Astrocyte (in vitro differentiated cells and primary cell): ENCODE measurements at regions not wholly inside any gene's neighbourhood (a gene's known extent, or its start where the extent isn't known, plus 50 kb on each side); places are given as distances from the start of the nearest gene placed in this dataset.

Experiments
- DNase-seq: peaks from one replicate; pipeline ENCODE4 v3.0.0-alpha.2; 2010; ENCODE audit warnings: low read depth
- FAIRE-seq: peaks from 2 replicates; lab custom pipeline; 2011; peaks lifted over from hg19 to GRCh38; lab: Jason Lieb, UNC
- H2AFZ ChIP-seq: 2 replicates; pipeline ENCODE4 v1.6.0; 2012; ENCODE audit warnings: low read depth, low read length, inconsistent platforms
- H3K27ac ChIP-seq: 2 replicates; pipeline ENCODE4 v1.5.1; 2011; ENCODE audit warnings: low read depth, low read length, inconsistent platforms
- H3K27me3 ChIP-seq: 2 replicates; pipeline ENCODE4 v1.6.0; 2011; ENCODE audit warnings: low read length, inconsistent platforms; ENCODE audit not compliant: insufficient read depth
- H3K36me3 ChIP-seq: 2 replicates; pipeline ENCODE4 v1.5.1; 2011; ENCODE audit warnings: low read length, inconsistent platforms; ENCODE audit not compliant: insufficient read depth
- H3K4me1 ChIP-seq: 2 replicates; pipeline ENCODE4 v1.5.1; 2011; ENCODE audit warnings: low read length, inconsistent platforms; ENCODE audit not compliant: insufficient read depth
- H3K4me2 ChIP-seq: 2 replicates; pipeline ENCODE4 v1.6.0; 2012; ENCODE audit warnings: low read length, inconsistent platforms
- H3K4me3 ChIP-seq: 2 replicates; pipeline ENCODE4 v1.5.1; 2011; ENCODE audit warnings: low read depth, mild to moderate bottlenecking, low read length, inconsistent platforms; ENCODE audit not compliant: insufficient read depth
- H3K79me2 ChIP-seq: 2 replicates; pipeline ENCODE4 v1.6.0; 2012; ENCODE audit warnings: mild to moderate bottlenecking, low read length, inconsistent platforms; ENCODE audit not compliant: insufficient read depth
- H3K9ac ChIP-seq: 2 replicates; pipeline ENCODE4 v1.6.0; 2012; ENCODE audit warnings: mild to moderate bottlenecking, low read length, inconsistent platforms
- H3K9me3 ChIP-seq: 2 replicates; pipeline ENCODE4 v1.5.1; 2012; ENCODE audit warnings: low read depth, mild to moderate bottlenecking, low read length, inconsistent platforms; ENCODE audit not compliant: insufficient read depth
- H4K20me1 ChIP-seq: 2 replicates; pipeline ENCODE4 v1.6.0; 2012; ENCODE audit warnings: low read length, inconsistent platforms; ENCODE audit not compliant: insufficient read depth
- H3K27ac Mint-ChIP-seq: one replicate; pipeline ENCODE4 v1.8.0; 2021; ENCODE audit warnings: mild to moderate bottlenecking, mixed read lengths; ENCODE audit not compliant: unreplicated experiment
- H3K27me3 Mint-ChIP-seq: one replicate; pipeline ENCODE4 v1.8.0; 2021; ENCODE audit warnings: low read depth, mixed read lengths; ENCODE audit not compliant: unreplicated experiment
- H3K36me3 Mint-ChIP-seq: one replicate; pipeline ENCODE4 v1.8.0; 2021; ENCODE audit warnings: low read depth, mixed read lengths; ENCODE audit not compliant: unreplicated experiment
- H3K4me1 Mint-ChIP-seq: one replicate; pipeline ENCODE4 v1.8.0; 2021; ENCODE audit warnings: low read depth, mixed read lengths; ENCODE audit not compliant: unreplicated experiment
- H3K4me3 Mint-ChIP-seq: one replicate; pipeline ENCODE4 v1.8.0; 2021; ENCODE audit warnings: mild to moderate bottlenecking, moderate library complexity, mixed read lengths; ENCODE audit not compliant: unreplicated experiment
- H3K9me3 Mint-ChIP-seq: one replicate; pipeline ENCODE4 v1.8.0; 2021; ENCODE audit warnings: mild to moderate bottlenecking, mixed read lengths; ENCODE audit not compliant: unreplicated experiment
- CTCF ChIP-seq: IDR thresholded peaks from 2 replicates; pipeline ENCODE4 v1.5.1; 2011; ENCODE audit warnings: low read depth, mild to moderate bottlenecking, inconsistent platforms, low read length, moderate library complexity; ENCODE audit not compliant: insufficient read depth
- EZH2 ChIP-seq: IDR thresholded peaks from 2 replicates; pipeline ENCODE4 v1.6.1; 2012; ENCODE audit warnings: mild to moderate bottlenecking, low read length, inconsistent platforms; ENCODE audit not compliant: insufficient read depth

- no peaks in the 10 kb centered on the region for H3K9me3 ChIP-seq
- Mint-ChIP-seq H3K27ac (no peak overlapping the region), H3K9me3 (peaks cover 5% of the 10 kb centered on the region), H3K36me3 (no peaks in the 10 kb centered on the region), H3K4me1 (peaks cover 13% of the 10 kb centered on the region), H3K27me3 (peaks cover 24% of the 10 kb centered on the region), H3K4me3 (no peak overlapping the region)
- no peaks in the 10 kb centered on the region for H3K27me3 ChIP-seq
- no peak for DNase-seq
- peaks cover 18% of the 10 kb centered on the region for H3K4me1 ChIP-seq
- no peaks in the 10 kb centered on the region for H4K20me1 ChIP-seq
- H2AFZ ChIP-seq = no peak overlapping the region
- H3K9ac ChIP-seq = no peak overlapping the region
- no peaks in the 10 kb centered on the region for H3K79me2 ChIP-seq
- no peak overlapping the region for H3K4me3 ChIP-seq
- no peak overlapping the region for H3K4me2 ChIP-seq
- no peaks in the 10 kb centered on the region for H3K36me3 ChIP-seq
- no peak for FAIRE-seq
- no peak overlapping the region for H3K27ac ChIP-seq
- TF ChIP-seq CTCF = no peak
- no peak for TF ChIP-seq EZH2
Observed at GRCh38 chr20:57940376-57940775, 230.6 kb upstream of the PMEPA1 start.

GRCh38 chr20:57939499-57939898, 229.7 kb upstream of the PMEPA1 start:
- H3K4me1 ChIP-seq = peaks cover 18% of the 10 kb centered on the region
- H4K20me1 ChIP-seq = no peaks in the 10 kb centered on the region
- Mint-ChIP-seq H3K4me3 (no peak overlapping the region), H3K36me3 (no peaks in the 10 kb centered on the region), H3K9me3 (peaks cover 5% of the 10 kb centered on the region), H3K4me1 (peaks cover 13% of the 10 kb centered on the region), H3K27ac (no peak overlapping the region), H3K27me3 (peaks cover 30% of the 10 kb centered on the region)
- no peak for FAIRE-seq
- no peaks in the 10 kb centered on the region for H3K36me3 ChIP-seq
- TF ChIP-seq EZH2 = no peak
- no peak for TF ChIP-seq CTCF
- no peak overlapping the region for H2AFZ ChIP-seq
- no peaks in the 10 kb centered on the region for H3K79me2 ChIP-seq
- no peak overlapping the region for H3K4me3 ChIP-seq
- no peaks in the 10 kb centered on the region for H3K27me3 ChIP-seq
- DNase-seq = no peak
- H3K4me2 ChIP-seq = no peak overlapping the region
- no peak overlapping the region for H3K27ac ChIP-seq
- no peak overlapping the region for H3K9ac ChIP-seq
- H3K9me3 ChIP-seq = no peaks in the 10 kb centered on the region

GRCh38 chr20:57938158-57939108, 228.6 kb upstream of the PMEPA1 start:
- FAIRE-seq = no peak

More at GRCh38 chr20:57938158-57939108, 228.6 kb upstream of the PMEPA1 start:
- peak overlapping the region; percentile 18 for H3K27ac ChIP-seq
- no peak overlapping the region for H3K4me3 Mint-ChIP-seq
- peaks cover 31% of the 10 kb centered on the region for H3K27me3 Mint-ChIP-seq
- H2AFZ ChIP-seq = no peak overlapping the region
- H3K4me1 ChIP-seq = peaks cover 18% of the 10 kb centered on the region
- H3K27me3 ChIP-seq = no peaks in the 10 kb centered on the region
- H3K79me2 ChIP-seq = no peaks in the 10 kb centered on the region
- H3K27ac Mint-ChIP-seq = peak overlapping the region; percentile 77
- H3K4me1 Mint-ChIP-seq = peaks cover 13% of the 10 kb centered on the region
- peak overlapping the region; percentile 34 for H3K4me2 ChIP-seq
- no peaks in the 10 kb centered on the region for H3K36me3 Mint-ChIP-seq
- peaks cover 5% of the 10 kb centered on the region for H3K9me3 Mint-ChIP-seq
- TF ChIP-seq CTCF (no peak), EZH2 (no peak)
- no peaks in the 10 kb centered on the region for H3K9me3 ChIP-seq
- H3K36me3 ChIP-seq = no peaks in the 10 kb centered on the region
- H3K4me3 ChIP-seq = no peak overlapping the region
- peak; percentile 14 for DNase-seq
- no peak overlapping the region for H3K9ac ChIP-seq
- no peaks in the 10 kb centered on the region for H4K20me1 ChIP-seq
